ENCODE measurements at regions not wholly inside any gene's neighbourhood (a gene's known extent, or its start where the extent isn't known, plus 50 kb on each side); places are given as distances from the start of the nearest gene placed in this dataset.

GRCh38 chr14:22333422-22334274, 255.4 kb downstream of the DAD1 start:
- Histone ChIP-seq H4K20me1 (ENCODE audit: control insufficient read depth, extremely low read depth, insufficient read depth, low read length) (no peaks in the 10 kb centered on the region), H2AFZ (ENCODE audit: control insufficient read depth, low read length) (no peak overlapping the region), H3K27me3 (ENCODE audit: control insufficient read depth, extremely low read depth, insufficient read depth, low read length) (no peaks in the 10 kb centered on the region), H3K36me3 (ENCODE audit: control insufficient read depth in 2 of 2, extremely low read depth in 1 of 2, insufficient read depth in 2 of 2, low read length in 2 of 2) (no peaks in the 10 kb centered on the region), H3K4me3 (ENCODE audit: control insufficient read depth in 2 of 3, extremely low read depth in 1 of 3, insufficient read depth in 2 of 3, low read depth in 1 of 3, low read length in 3 of 3) (no peak overlapping the region), H3K4me2 (ENCODE audit: control insufficient read depth, extremely low read depth, insufficient read depth, low read depth, low read length) (no peak overlapping the region), H3K4me1 (ENCODE audit: control insufficient read depth, extremely low read depth, insufficient read depth, low read length) (peaks cover 6% of the 10 kb centered on the region), H3K27ac (ENCODE audit: control insufficient read depth, insufficient read depth, low read length) (no peak overlapping the region), H3K79me2 (ENCODE audit: control insufficient read depth, insufficient read depth, low read length) (no peaks in the 10 kb centered on the region), H3K9ac (ENCODE audit: control insufficient read depth, extremely low read depth, insufficient read depth, low read length) (no peak overlapping the region), H3K9me1 (ENCODE audit: control insufficient read depth, extremely low read depth, insufficient read depth, low read length) (no peaks in the 10 kb centered on the region), H3K9me3 (ENCODE audit: control insufficient read depth, low read depth, low read length) (no peaks in the 10 kb centered on the region)
- TF ChIP-seq EZH2 (IDR thresholded peaks at IDR 0.05; ENCODE audit: low read length) (no peak), CTCF (optimal IDR thresholded peaks at IDR 0.05 in 1 of 3, IDR thresholded peaks at IDR 0.05 in 1 of 3, conservative IDR thresholded peaks at IDR 0.05 in 1 of 3; ENCODE audit: extremely low read depth in 1 of 3, insufficient read depth in 2 of 3, low read length in 3 of 3) (no peak)
- dilution Hi-C loops (cut with MboI; ENCODE audit: extremely low pct_ligation_motif_present, low sequenced_read_pairs) = no loop called here
- no peak for FAIRE-seq
- no peak for DNase-seq (ENCODE audit: low read depth, low spot score)

DNA sequence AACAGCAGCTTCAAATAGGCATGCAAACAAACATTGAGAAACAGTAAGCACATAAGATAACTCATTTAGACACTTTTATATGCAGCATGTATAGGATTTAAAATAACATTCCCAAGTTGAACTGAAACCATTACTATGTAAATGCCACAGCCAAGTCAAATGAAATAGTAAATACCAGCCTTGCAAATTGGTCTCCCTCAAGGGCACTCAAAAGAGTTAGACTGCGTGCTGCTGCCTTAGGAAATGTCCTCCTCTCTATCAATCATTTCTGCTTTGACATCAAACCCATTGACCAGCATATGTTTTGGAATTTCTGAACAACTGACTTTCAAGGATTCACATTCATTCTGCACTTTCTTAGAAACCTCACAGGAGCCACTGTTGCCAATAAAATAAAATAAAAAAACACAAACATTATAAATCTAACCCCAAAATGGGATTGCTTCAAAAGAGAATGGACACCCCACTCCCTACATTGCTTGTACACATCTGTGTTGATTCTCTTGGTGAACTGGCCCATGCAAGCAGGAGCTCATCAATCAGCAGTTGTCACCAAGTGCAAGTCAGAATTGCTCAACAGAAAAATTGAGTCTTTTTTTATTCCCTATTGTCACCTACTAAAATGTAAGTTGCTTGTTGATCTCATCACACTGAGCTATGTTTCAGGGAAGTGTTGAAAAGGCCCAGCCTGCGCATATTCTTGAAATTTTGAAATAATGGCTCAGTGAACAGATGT, 256.2 kb downstream of the DAD1 start:
- H3K4me1 ChIP-seq (ENCODE audit: control insufficient read depth, extremely low read depth, insufficient read depth, low read length) = peaks cover 6% of the 10 kb centered on the region
- no peak overlapping the region for H2AFZ ChIP-seq (ENCODE audit: control insufficient read depth, low read length)
- H3K79me2 ChIP-seq (ENCODE audit: control insufficient read depth, insufficient read depth, low read length) = no peaks in the 10 kb centered on the region
- H3K36me3 ChIP-seq (ENCODE audit: control insufficient read depth in 2 of 2, extremely low read depth in 1 of 2, insufficient read depth in 2 of 2, low read length in 2 of 2) = no peaks in the 10 kb centered on the region
- dilution Hi-C loops (cut with MboI; ENCODE audit: extremely low pct_ligation_motif_present, low sequenced_read_pairs) = no loop called here
- H3K9me1 ChIP-seq (ENCODE audit: control insufficient read depth, extremely low read depth, insufficient read depth, low read length) = no peaks in the 10 kb centered on the region
- no peak overlapping the region for H3K9ac ChIP-seq (ENCODE audit: control insufficient read depth, extremely low read depth, insufficient read depth, low read length)
- H3K4me3 ChIP-seq (ENCODE audit: control insufficient read depth in 2 of 3, extremely low read depth in 1 of 3, insufficient read depth in 2 of 3, low read depth in 1 of 3, low read length in 3 of 3) = no peak overlapping the region
- FAIRE-seq (no peak), DNase-seq (ENCODE audit: low read depth, low spot score) (no peak)
- no peaks in the 10 kb centered on the region for H3K27me3 ChIP-seq (ENCODE audit: control insufficient read depth, extremely low read depth, insufficient read depth, low read length)
- H3K4me2 ChIP-seq (ENCODE audit: control insufficient read depth, extremely low read depth, insufficient read depth, low read depth, low read length) = no peak overlapping the region
- no peaks in the 10 kb centered on the region for H4K20me1 ChIP-seq (ENCODE audit: control insufficient read depth, extremely low read depth, insufficient read depth, low read length)
- H3K27ac ChIP-seq (ENCODE audit: control insufficient read depth, insufficient read depth, low read length) = no peak overlapping the region
- peaks cover under 1% of the 10 kb centered on the region for H3K9me3 ChIP-seq (ENCODE audit: control insufficient read depth, low read depth, low read length)
- TF ChIP-seq EZH2 (IDR thresholded peaks at IDR 0.05; ENCODE audit: low read length) = no peak
- no peak for TF ChIP-seq CTCF (optimal IDR thresholded peaks at IDR 0.05 in 1 of 3, IDR thresholded peaks at IDR 0.05 in 1 of 3, conservative IDR thresholded peaks at IDR 0.05 in 1 of 3; ENCODE audit: extremely low read depth in 1 of 3, insufficient read depth in 2 of 3, low read length in 3 of 3)
